Pancreas (tissue), 10 donors: ENCODE measurements at regions not wholly inside any gene's neighbourhood (a gene's known extent, or its start where the extent isn't known, plus 50 kb on each side); places are given as distances from the start of the nearest gene placed in this dataset.

ENCODE experiments used
- ATAC-seq, 4 donors: fragments of 200-7000 bp; cut with Tn5 transposase; one replicate each; pipeline versions ENCODE4 v1.8.0 to v1.9.1; 2020; ENCODE audit warnings: mild to moderate bottlenecking in 4 of 4, moderate library complexity in 4 of 4
- DNase-seq, 6 donors: peaks; one replicate each; pipeline ENCODE4 v3.0.0-alpha.2; 2020
- FAIRE-seq: peaks from 2 replicates; lab custom pipeline; 2012; peaks lifted over from hg19 to GRCh38; lab: Jason Lieb, UNC
- H3K27ac ChIP-seq, 4 donors: fragments of 200-600 bp; sonication (generic); 1 replicate in 3 of 4; 2 replicates in 1 of 4; pipeline versions ENCODE4 v1.5.0 to v1.8.0; 2020
- H3K27me3 ChIP-seq, 4 donors: fragments of 200-600 bp; one replicate each; pipeline ENCODE4 v1.8.0; 2021
- H3K36me3 ChIP-seq, 3 donors: fragments of 200-600 bp; sonication (generic) in 1 of 3; one replicate each; pipeline versions ENCODE4 v1.5.0 to v1.8.0; 2020 to 2021
- H3K4me1 ChIP-seq, 3 donors: fragments of 200-600 bp; one replicate each; pipeline ENCODE4 v1.8.0; 2021
- H3K4me3 ChIP-seq, 4 donors: fragments of 200-600 bp; sonication (generic) in 2 of 4; one replicate each; pipeline versions ENCODE4 v1.5.0 to v1.8.0; 2020 to 2021
- H3K9me3 ChIP-seq, 4 donors: fragments of 200-600 bp; one replicate each; pipeline ENCODE4 v1.8.0; 2021
- WGBS, 2 donors: extraction: QIAGEN DNeasy Blood & Tissue Kit; methylation state at CpG; one replicate each; pipeline ENCODE4 v1.1.7; 2013; 5-methylcytosine and 5-hydroxymethylcytosine counted together
- intact Hi-C, 3 donors: fragments of 100-400 bp; cut with DNase I; formaldehyde crosslinking; loops; one replicate each; pipeline versions ENCODE4 v1.11.1 to v1.14.2; 2022
- TF ChIP-seq, protein P1 (sequence below), 4 donors: fragments of 200-600 bp; sonication (generic) in 3 of 4; IDR thresholded peaks; one replicate each; pipeline versions ENCODE4 v1.5.0 to v1.8.0; 2021; ENCODE audit warnings: antibody characterized with exemption in 4 of 4
- donor health status: healthy with polysubstance abuse.
- donor health status: DM: no; HTN: no; CAD: no; lungs with moderate emphysema.
- donor health status: DM: no; HTN: no; CAD: no.
- donor health status: control.
- donor health status: control.
- donor health status: Bipolar disorder and iron deficiency.
- donor health status: DM: yes; HTN: yes; CAD: no.
- donor health status: DM: no; HTN: no; CAD: no.
- donor health status: DM: no; HTN: no; CAD: no.
- donor health status: DM: yes; HTN: yes; CAD: no.

DNA sequence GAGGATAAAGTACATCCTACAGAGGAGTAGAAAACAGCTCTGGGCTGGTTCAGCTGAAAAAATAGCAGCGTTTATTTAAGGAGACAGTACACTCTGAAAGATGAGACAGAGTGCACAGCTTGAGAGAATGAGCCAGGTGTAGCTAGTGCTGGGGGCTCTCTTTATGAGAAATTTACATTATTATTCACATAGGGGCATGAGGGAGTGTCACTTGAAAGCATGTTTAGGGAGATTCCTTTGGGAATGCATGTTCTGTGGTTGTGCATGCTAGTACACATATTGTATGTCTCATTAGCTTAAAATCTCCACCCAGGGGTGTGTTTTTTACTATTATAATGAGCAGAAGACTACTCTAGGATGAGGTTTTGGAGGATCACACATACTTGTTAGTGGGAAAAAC lies 1224.4 kb downstream of the REEP3 start:
- WGBS, 2 donors: 45 to 51% methylated on average over 1 of the region's 1 CpG
- Histone ChIP-seq H3K27ac (no peak overlapping the region), H3K9me3 (no peaks in the 10 kb centered on the region), H3K27me3 (no peaks in the 10 kb centered on the region), H3K36me3 (no peaks in the 10 kb centered on the region), H3K4me3 (no peak overlapping the region), H3K4me1 (no peaks in the 10 kb centered on the region)
- no peak for DNase-seq
- TF ChIP-seq, protein P1, sequence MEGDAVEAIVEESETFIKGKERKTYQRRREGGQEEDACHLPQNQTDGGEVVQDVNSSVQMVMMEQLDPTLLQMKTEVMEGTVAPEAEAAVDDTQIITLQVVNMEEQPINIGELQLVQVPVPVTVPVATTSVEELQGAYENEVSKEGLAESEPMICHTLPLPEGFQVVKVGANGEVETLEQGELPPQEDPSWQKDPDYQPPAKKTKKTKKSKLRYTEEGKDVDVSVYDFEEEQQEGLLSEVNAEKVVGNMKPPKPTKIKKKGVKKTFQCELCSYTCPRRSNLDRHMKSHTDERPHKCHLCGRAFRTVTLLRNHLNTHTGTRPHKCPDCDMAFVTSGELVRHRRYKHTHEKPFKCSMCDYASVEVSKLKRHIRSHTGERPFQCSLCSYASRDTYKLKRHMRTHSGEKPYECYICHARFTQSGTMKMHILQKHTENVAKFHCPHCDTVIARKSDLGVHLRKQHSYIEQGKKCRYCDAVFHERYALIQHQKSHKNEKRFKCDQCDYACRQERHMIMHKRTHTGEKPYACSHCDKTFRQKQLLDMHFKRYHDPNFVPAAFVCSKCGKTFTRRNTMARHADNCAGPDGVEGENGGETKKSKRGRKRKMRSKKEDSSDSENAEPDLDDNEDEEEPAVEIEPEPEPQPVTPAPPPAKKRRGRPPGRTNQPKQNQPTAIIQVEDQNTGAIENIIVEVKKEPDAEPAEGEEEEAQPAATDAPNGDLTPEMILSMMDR (IDR thresholded peaks at IDR 0.05): no peak
- intact Hi-C loops: no loop called here
- ATAC-seq: no peak
- no peak for FAIRE-seq

DNA sequence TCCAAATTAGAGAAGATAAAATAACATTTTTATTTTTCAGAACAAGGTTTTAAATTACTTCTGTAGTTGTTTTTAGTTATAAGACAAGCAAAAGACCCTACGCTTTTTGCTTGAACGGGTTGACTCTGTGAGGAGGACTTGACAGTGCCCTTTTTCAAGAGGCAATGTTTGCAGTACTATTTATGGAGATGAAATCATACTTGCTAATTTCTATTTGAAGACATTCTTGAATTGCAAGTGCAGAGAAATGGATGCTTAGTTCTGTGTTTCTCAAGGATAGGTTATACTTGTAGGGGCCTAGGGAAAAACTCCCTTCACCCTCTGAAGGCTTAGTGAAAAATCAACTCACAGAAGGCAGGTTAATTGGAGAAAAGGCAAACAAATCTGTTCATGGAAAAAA lies 1229.5 kb downstream of the REEP3 start:
- ATAC-seq: no peak
- H3K4me3 ChIP-seq: no peak overlapping the region
- TF ChIP-seq, protein P1 (IDR thresholded peaks at IDR 0.05): no peak
- H3K36me3 ChIP-seq: no peaks in the 10 kb centered on the region
- H3K27me3 ChIP-seq: no peaks in the 10 kb centered on the region
- 75 to 91% methylated on average over 2 of the region's 2 CpGs for WGBS, 2 donors
- H3K4me1 ChIP-seq: no peaks in the 10 kb centered on the region
- H3K9me3 ChIP-seq: no peaks in the 10 kb centered on the region
- no peak for DNase-seq
- H3K27ac ChIP-seq: no peak overlapping the region
- no peak for FAIRE-seq
- intact Hi-C loops: no loop called here

DNA sequence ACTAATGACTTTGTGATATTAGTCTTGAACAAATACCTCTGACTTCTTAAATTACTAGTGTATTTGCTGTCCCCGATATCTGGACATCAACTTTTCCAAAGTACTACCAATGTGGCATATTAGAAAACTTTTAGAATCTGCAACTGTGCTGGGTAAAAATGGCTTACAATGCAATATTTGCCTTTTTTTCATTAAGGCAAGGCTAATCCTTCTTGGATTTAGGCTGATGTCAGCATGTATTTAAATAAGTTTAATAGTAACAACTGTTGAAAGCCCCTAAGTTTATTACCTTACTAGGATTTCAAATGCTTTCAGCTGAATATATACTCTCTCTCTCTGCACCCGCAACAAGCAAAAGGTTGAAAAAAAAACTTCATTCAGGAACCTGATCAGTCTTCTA lies 1232.3 kb downstream of the REEP3 start:
- Histone ChIP-seq H3K27me3 (no peaks in the 10 kb centered on the region), H3K36me3 (no peaks in the 10 kb centered on the region), H3K4me3 (no peak overlapping the region), H3K27ac (no peak overlapping the region), H3K9me3 (no peaks in the 10 kb centered on the region), H3K4me1 (no peaks in the 10 kb centered on the region)
- FAIRE-seq (no peak), DNase-seq (no peak), ATAC-seq (no peak)
- TF ChIP-seq, protein P1 (IDR thresholded peaks at IDR 0.05): no peak
- intact Hi-C loops: no loop called here
- WGBS, 2 donors: 88 to 95% methylated on average over 2 of the region's 2 CpGs

DNA sequence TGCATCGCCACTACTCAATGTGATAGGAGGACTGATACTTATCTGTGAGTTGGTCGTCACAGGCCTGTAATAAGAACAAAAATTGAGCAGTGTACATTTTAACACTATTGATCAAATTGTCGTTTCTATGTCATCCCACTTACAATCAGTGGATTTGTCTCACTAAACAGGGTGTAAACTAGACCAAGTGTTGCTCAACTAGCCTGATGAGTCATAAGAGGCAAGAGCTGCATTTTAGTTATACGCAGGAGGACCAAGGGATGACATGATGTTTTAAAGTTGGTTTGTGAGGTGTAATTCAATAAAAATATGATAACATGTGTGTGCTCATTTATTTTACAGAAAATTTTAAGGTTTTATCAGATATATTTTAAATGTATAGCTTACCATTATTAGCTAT lies 1239.2 kb downstream of the REEP3 start:
- intact Hi-C loops: no loop called here
- no peak for ATAC-seq
- H3K36me3 ChIP-seq: no peaks in the 10 kb centered on the region
- no peak for FAIRE-seq
- no peak for DNase-seq
- H3K4me1 ChIP-seq: no peaks in the 10 kb centered on the region
- H3K4me3 ChIP-seq: no peak overlapping the region
- H3K27me3 ChIP-seq: no peaks in the 10 kb centered on the region
- 72 to 76% methylated on average over 4 of the region's 4 CpGs for WGBS, 2 donors
- TF ChIP-seq, protein P1 (IDR thresholded peaks at IDR 0.05): no peak
- H3K9me3 ChIP-seq: no peaks in the 10 kb centered on the region
- H3K27ac ChIP-seq: no peak overlapping the region

DNA sequence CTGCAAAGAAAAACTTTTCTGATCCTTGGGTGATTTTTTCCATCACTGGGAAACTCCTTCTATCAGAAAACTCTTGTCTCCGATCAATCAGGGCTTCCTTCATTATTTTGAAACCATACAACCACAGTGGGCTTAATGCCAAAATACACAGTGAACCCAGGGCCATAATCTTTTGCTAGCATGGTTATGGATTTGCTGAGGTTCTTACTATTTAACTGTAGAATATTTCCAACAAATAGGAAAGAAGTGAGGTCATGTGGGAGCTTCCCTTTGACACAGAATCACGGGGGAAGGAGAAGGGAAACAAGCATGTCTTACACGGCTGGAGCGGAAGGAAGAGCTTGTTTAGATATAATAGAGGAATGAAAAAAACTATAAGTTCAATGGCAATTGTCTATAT lies 1241.7 kb downstream of the REEP3 start:
- Histone ChIP-seq H3K27ac (no peak overlapping the region), H3K4me3 (no peak overlapping the region), H3K27me3 (no peaks in the 10 kb centered on the region), H3K36me3 (no peaks in the 10 kb centered on the region), H3K4me1 (no peaks in the 10 kb centered on the region), H3K9me3 (no peaks in the 10 kb centered on the region)
- WGBS, 2 donors: 75 to 76% methylated on average over 4 of the region's 4 CpGs
- no peak for FAIRE-seq
- TF ChIP-seq, protein P1 (IDR thresholded peaks at IDR 0.05): no peak
- no peak for ATAC-seq
- intact Hi-C loops: no loop called here
- DNase-seq: no peak
